Parathyroid adenoma (tissue), 2 donors: ENCODE measurements at regions not wholly inside any gene's neighbourhood (a gene's known extent, or its start where the extent isn't known, plus 50 kb on each side); places are given as distances from the start of the nearest gene placed in this dataset.
A peak's percentile ranks its signal among the peaks of the same experiment; 100 is the strongest.

Experiments
- H2AFZ ChIP-seq: fragments of 300-600 bp; sonication (generic); one replicate; pipeline ENCODE4 v1.7.0; 2017; ENCODE audit warnings: antibody characterized with exemption, mild to moderate bottlenecking
- H3K27ac ChIP-seq: fragments of 300-600 bp; sonication (generic); one replicate; pipeline ENCODE4 v1.7.0; 2017
- H3K27me3 ChIP-seq: fragments of 300-600 bp; sonication (generic); one replicate; pipeline ENCODE4 v1.7.0; 2017; ENCODE audit warnings: low read length; ENCODE audit not compliant: control insufficient read depth, insufficient read depth
- H3K36me3 ChIP-seq: fragments of 300-600 bp; sonication (generic); one replicate; pipeline ENCODE4 v1.7.0; 2017; ENCODE audit warnings: low read length; ENCODE audit not compliant: control insufficient read depth, insufficient read depth
- H3K4me1 ChIP-seq: fragments of 300-600 bp; sonication (generic); one replicate; pipeline ENCODE4 v1.7.0; 2017; ENCODE audit warnings: control low read depth
- H3K4me2 ChIP-seq: fragments of 300-600 bp; sonication (generic); one replicate; pipeline ENCODE4 v1.7.0; 2017; ENCODE audit warnings: low read length
- H3K4me3 ChIP-seq: fragments of 300-600 bp; sonication (generic); one replicate; pipeline ENCODE4 v1.7.0; 2017; ENCODE audit warnings: low read depth, low read length
- H3K79me2 ChIP-seq: fragments of 300-600 bp; sonication (generic); one replicate; pipeline ENCODE4 v1.7.0; 2017; ENCODE audit warnings: control low read depth
- H3K9ac ChIP-seq: fragments of 300-600 bp; sonication (generic); one replicate; pipeline ENCODE4 v1.7.0; 2017; ENCODE audit warnings: mild to moderate bottlenecking
- H3K9me3 ChIP-seq: fragments of 300-600 bp; sonication (generic); one replicate; pipeline ENCODE4 v1.7.0; 2017; ENCODE audit warnings: low read length; ENCODE audit not compliant: control insufficient read depth
- CTCF ChIP-seq: fragments of 300-600 bp; sonication (generic); IDR thresholded peaks from one replicate; pipeline ENCODE4 v1.7.0; 2017; ENCODE audit warnings: antibody characterized with exemption, mild to moderate bottlenecking
- donor health status: primary hyperparathyroidism.

- peak overlapping the region; percentile 21 for H3K27ac ChIP-seq
- no peaks in the 10 kb centered on the region for H3K36me3 ChIP-seq
- H3K9ac ChIP-seq = no peak overlapping the region
- no peak overlapping the region for H3K4me3 ChIP-seq
- H3K4me1 ChIP-seq = peaks cover 51% of the 10 kb centered on the region
- no peak overlapping the region for H2AFZ ChIP-seq
- no peaks in the 10 kb centered on the region for H3K9me3 ChIP-seq
- H3K4me2 ChIP-seq = no peak overlapping the region
- no peaks in the 10 kb centered on the region for H3K27me3 ChIP-seq
- H3K79me2 ChIP-seq = peaks cover 16% of the 10 kb centered on the region
- no peak for TF ChIP-seq CTCF
Measured at GRCh38 chr5:155746367-155747038, 580.5 kb upstream of the SGCD start.

GRCh38 chr5:155750101-155750500 lies 576.9 kb upstream of the SGCD start:
- Histone ChIP-seq H3K9me3 (no peaks in the 10 kb centered on the region), H3K79me2 (peaks cover 2% of the 10 kb centered on the region), H3K4me3 (no peak overlapping the region), H2AFZ (no peak overlapping the region), H3K9ac (no peak overlapping the region), H3K27ac (peak overlapping the region; percentile 8), H3K4me1 (peaks cover 54% of the 10 kb centered on the region), H3K4me2 (no peak overlapping the region), H3K27me3 (no peaks in the 10 kb centered on the region), H3K36me3 (no peaks in the 10 kb centered on the region)
- TF ChIP-seq CTCF = no peak

- H3K27me3 ChIP-seq = no peaks in the 10 kb centered on the region
- H3K79me2 ChIP-seq = peaks cover 2% of the 10 kb centered on the region
- no peak overlapping the region for H3K9ac ChIP-seq
- no peak overlapping the region for H3K4me3 ChIP-seq
- peaks cover 58% of the 10 kb centered on the region for H3K4me1 ChIP-seq
- TF ChIP-seq CTCF = no peak
- no peak overlapping the region for H3K27ac ChIP-seq
- H3K4me2 ChIP-seq = no peak overlapping the region
- H3K9me3 ChIP-seq = no peaks in the 10 kb centered on the region
- H2AFZ ChIP-seq = no peak overlapping the region
- no peaks in the 10 kb centered on the region for H3K36me3 ChIP-seq
Measured at GRCh38 chr5:155750571-155750970, 576.4 kb upstream of the SGCD start.

DNA sequence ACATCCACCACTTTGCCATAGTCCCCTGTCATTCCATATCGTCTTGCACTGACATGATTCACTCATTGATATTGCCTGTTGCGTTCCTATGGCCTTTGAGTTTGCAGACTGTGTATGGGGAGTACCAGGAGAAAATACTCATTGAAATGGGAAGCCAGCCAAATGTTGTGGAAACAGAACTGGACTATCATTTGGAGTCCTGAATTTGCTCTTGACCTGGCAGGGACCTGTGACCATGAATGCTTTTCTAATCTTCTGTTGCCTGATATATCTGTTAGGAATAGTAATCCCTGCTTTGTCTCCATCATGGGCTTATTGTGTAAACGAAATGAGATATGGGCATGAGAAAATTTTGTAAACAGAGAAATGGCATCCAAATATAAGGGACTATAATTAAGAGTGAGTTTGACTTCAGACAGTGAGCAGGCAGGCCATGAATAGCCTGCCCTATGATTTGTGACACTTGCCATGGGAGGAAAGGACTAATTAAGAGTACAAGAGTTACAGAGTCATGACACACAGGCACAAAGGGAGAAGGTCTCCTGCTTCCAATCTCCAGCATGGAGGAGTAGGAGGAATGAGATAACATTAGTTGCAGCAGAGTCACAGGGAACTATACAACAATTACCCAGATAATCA lies 572.9 kb upstream of the SGCD start:
- Histone ChIP-seq H3K4me1 (peaks cover 42% of the 10 kb centered on the region), H3K36me3 (no peaks in the 10 kb centered on the region), H3K4me3 (no peak overlapping the region), H3K9ac (no peak overlapping the region), H3K27me3 (no peaks in the 10 kb centered on the region), H3K4me2 (no peak overlapping the region), H2AFZ (no peak overlapping the region), H3K9me3 (no peaks in the 10 kb centered on the region), H3K79me2 (peaks cover 26% of the 10 kb centered on the region), H3K27ac (peak overlapping the region; percentile 15)
- TF ChIP-seq CTCF = no peak

DNA sequence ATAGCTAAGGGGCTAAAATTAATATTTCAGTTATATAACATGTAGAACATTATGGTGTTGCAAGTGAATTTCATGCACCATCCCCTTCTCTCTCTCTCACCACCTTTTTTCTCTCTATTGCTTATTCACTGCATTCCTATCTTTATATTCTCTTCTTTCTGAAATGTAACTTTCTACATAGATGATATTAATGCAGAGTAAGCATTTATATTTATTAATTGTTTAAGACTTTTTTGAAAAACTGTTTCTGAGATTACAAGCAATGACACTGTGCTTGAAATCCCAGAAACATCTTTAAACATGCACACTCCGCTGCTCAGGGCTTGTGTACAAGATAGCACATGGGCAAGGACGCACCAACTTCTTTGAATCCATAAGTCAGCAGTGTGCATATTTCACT lies 567.7 kb upstream of the SGCD start:
- H3K9ac ChIP-seq = no peak overlapping the region
- no peaks in the 10 kb centered on the region for H3K9me3 ChIP-seq
- H3K79me2 ChIP-seq = peaks cover 42% of the 10 kb centered on the region
- H3K4me2 ChIP-seq = no peak overlapping the region
- H3K4me3 ChIP-seq = no peak overlapping the region
- H3K27ac ChIP-seq = no peak overlapping the region
- no peak overlapping the region for H2AFZ ChIP-seq
- TF ChIP-seq CTCF = no peak
- H3K36me3 ChIP-seq = no peaks in the 10 kb centered on the region
- peaks cover 32% of the 10 kb centered on the region for H3K4me1 ChIP-seq
- H3K27me3 ChIP-seq = no peaks in the 10 kb centered on the region
